Vagina (tissue), 2 donors: ENCODE measurements at regions not wholly inside any gene's neighbourhood (a gene's known extent, or its start where the extent isn't known, plus 50 kb on each side); places are given as distances from the start of the nearest gene placed in this dataset.

Experiments
- CTCF ChIP-seq, 3 experiments: fragments of 450-650 bp in 2 of 3; fragments of 200-600 bp in 1 of 3; sonication (generic) in 1 of 3; IDR thresholded peaks; one replicate each; pipeline ENCODE4 v1.5.1; 2017 to 2019; ENCODE audit warnings: antibody characterized with exemption in 3 of 3, mild to moderate bottlenecking in 2 of 3, moderate library complexity in 2 of 3
- POLR2A ChIP-seq, 2 donors: fragments of 450-650 bp; IDR thresholded peaks; one replicate each; pipeline ENCODE4 v1.6.1; 2017; ENCODE audit warnings: antibody characterized with exemption in 2 of 2, mild to moderate bottlenecking in 2 of 2, moderate library complexity in 2 of 2

GRCh38 chr3:106175276-106175675, 306.5 kb upstream of the CBLB start:
- TF ChIP-seq POLR2A (IDR thresholded peaks at IDR 0.05) (no peak), CTCF (IDR thresholded peaks at IDR 0.05) (no peak)
